ENCODE measurements at regions not wholly inside any gene's neighbourhood (a gene's known extent, or its start where the extent isn't known, plus 50 kb on each side); places are given as distances from the start of the nearest gene placed in this dataset.
"Not testable (repeated sequence)": the region's sequence is repeated elsewhere in the genome, so short reads cannot be mapped to it uniquely, and the experiment has no call there.

GRCh38 chr18:76307293-76307690 lies 187.8 kb downstream of the ZNF516 start:
- no peak for DNase-seq

- no peak for DNase-seq
These were observed 188.3 kb downstream of the ZNF516 start for GRCh38 chr18:76306685-76307292.

GRCh38 chr18:76285866-76286265 lies 209.2 kb downstream of the ZNF516 start:
- DNase-seq = no peak

DNA sequence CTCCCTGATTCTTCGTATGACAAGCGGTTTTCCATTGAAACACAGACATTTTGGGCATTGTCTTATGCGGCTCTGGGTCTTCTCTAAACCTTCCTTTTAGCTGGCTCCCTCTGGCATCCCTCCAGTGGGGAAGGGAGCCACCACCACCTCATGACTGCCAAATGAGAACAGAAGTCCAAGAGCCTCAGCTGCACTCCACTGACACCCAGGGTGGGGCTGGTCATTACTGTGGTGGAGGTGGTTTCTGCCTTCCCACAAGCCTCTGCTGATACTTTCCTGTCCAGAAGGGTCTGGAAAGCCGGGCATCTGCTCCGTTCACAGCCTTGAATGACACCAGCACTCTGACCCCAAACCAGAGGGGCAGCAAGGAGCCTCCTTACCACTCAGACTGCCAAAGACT lies 213.5 kb downstream of the ZNF516 start:
- no peak for DNase-seq

DNA sequence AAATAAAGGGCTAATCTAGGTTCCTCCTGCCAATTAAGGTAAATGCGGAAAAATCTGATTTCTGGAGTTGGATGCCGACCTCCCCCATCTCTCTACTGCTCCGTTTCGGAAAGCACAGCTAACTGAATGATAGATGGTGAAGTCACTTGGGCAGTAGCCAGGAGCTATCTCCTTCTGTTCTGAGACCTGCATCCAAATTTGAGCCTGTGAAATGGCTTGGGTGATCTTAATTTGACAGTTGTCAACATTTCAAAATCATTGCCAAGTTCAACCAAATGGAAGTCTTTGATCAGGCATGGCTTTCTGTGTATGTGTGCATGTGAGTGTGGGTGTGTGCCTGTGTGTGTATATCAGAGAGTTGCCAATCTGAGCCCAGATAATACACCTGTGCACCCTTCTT lies 217.2 kb downstream of the ZNF516 start:
- DNase-seq = no peak

DNA sequence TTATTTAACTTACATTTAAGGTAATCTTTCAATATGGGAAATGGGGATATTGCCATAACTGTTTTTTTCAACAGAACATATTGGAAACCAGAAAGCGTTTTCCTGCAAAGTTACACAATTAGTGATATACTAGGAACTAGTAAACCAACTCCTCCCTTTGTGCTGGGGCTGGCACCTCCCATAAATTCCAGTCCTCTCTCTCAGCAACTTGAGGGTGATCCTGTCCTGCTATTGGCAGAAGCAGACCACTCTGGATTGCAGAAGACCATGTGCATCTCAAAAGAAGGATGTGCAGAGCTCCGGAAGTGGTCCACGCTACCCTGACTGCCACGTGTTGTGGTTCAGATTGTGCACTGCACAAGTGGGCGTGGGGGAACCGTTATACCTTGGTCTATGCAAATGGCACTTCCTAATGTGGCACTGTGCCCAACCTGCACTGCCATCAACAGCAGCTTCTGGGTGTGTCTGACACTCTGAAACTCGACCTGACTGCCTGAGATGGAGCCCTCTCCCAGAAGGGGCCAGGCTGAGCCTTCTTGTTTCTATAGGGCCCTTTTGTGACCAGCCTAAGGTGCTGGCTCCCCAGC lies 219.2 kb downstream of the ZNF516 start:
- DNase-seq = no peak

- peak; percentile 19 for DNase-seq
These were observed 220.4 kb downstream of the ZNF516 start for GRCh38 chr18:76274468-76275289.

DNA sequence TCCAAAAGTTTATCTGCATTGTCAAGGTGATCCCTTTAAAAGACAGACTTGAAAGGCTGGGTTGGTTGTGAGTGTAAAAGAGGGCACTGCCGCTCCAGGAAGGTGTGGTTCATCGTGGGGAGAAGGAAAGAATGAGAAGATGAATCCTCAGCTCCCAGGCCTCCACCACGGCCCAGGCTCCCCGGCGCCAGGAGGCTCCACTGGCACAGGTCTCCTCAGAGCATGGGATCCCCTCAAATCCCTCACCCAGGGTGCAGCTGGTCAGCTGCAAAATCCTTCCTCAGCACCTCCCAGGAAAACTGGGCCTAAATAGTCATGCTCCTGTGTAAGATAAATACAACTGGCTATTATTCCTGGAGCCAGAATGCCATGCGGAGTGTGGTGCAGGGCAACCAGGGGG lies 221.1 kb downstream of the ZNF516 start:
- DNase-seq = no peak

- no peak for DNase-seq
These were observed 222.0 kb downstream of the ZNF516 start for GRCh38 chr18:76273036-76273545.

- DNase-seq = not testable (repeated sequence)
These were observed 227.6 kb downstream of the ZNF516 start for GRCh38 chr18:76267423-76267822.

DNA sequence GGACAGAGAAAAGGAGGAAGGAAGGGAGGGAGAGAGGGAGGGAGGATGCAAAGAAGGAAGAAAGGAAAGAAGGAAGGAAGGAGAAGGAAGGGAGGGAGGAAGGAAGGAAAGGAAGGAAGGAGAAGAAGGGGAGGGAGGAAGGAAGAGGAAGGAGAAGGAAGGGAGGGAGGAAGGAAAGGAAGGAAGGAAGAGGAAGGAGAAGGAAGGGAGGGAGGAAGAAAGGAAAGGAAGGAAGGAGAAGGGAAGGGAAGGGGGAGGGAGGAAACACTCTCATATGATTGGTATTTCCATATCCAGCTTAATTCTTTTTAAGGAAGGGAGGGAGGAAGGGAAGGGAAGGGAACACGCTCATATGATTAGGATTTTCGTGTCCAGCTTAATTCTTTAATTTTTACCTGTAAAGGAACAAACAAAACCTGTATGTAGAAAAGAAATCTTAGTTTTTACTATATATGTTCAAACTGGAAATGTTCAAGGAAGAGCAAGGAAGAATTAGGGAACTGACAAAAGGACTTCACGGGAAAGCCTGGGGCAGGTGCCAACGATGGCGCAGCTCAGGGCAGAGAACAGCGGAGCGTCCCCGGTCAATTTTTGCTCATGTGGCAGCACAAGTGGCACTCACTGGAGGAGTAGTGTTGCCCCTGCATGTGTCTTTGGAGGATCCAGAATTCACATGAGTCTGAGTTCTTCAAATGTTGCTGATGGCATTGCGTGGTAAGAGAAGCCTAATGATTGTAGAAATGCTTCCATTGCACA lies 228.6 kb downstream of the ZNF516 start:
- DNase-seq = no peak

- DNase-seq = no peak
These were observed 229.4 kb downstream of the ZNF516 start for GRCh38 chr18:76265497-76266235.

GRCh38 chr18:76264876-76265250 lies 230.2 kb downstream of the ZNF516 start:
- DNase-seq = no peak

DNA sequence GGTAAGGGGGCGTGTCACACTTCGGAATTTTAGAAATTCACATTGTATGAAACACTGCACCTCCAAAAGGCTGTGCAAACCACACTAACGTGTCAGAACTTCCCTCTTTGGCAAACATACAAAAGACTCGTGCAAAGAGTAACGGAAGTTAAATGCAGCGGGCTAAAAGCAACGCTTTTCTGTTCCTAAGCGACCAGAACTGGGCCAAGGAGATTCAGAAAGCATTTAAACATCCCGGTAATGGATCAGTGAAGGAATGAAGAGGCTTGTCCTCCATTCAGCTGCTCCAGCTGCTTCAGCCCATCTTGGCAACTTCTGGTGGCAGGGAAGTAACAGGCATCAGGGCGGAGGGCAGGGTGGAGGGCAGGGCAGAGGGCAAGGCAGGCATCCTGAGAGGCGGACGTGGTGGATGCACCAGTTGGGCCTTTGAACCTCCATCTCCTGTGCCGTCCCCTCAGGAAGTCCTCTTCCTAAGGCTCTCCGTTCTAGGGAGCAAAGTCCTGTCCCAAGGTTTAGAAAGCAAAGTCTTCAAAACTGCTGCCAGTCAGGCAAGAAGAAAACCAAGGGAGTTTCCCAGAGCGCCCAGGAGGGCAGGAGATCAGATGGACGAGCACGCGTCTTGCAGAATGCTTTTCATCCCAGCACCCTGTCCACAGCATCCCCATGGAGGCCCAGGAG lies 230.7 kb downstream of the ZNF516 start:
- no peak for DNase-seq

GRCh38 chr18:76263046-76264005 lies 231.7 kb downstream of the ZNF516 start:
- DNase-seq = no peak

- no peak for DNase-seq
These were observed 234.0 kb downstream of the ZNF516 start for GRCh38 chr18:76260941-76261472.

GRCh38 chr18:76259711-76260110 lies 235.3 kb downstream of the ZNF516 start:
- no peak for DNase-seq

DNA sequence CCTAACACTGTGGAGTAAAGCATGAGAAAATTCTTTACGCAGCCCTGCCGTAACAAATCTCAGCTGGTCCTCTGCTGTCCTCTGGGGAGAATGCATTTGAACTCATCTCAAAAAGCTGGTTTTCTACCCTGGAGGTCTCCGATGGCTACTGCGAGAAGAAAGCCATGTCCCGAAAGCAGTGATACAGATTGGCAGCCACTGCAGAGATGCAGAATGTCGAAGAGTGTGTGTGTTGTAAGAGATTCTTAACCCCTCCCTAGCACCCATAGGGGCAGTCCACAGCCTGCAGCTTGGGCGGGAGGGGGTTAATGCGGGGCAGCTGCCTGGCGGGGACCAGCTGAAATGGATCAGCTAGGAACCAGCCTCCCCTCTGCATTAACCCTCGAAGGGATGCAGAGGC lies 235.9 kb downstream of the ZNF516 start:
- DNase-seq = no peak

GRCh38 chr18:76258209-76258608 lies 236.8 kb downstream of the ZNF516 start:
- no peak for DNase-seq

- DNase-seq = no peak
These were observed 239.9 kb downstream of the ZNF516 start for GRCh38 chr18:76255070-76255683.
